GM10266 (cell line): ENCODE measurements at regions not wholly inside any gene's neighbourhood (a gene's known extent, or its start where the extent isn't known, plus 50 kb on each side); places are given as distances from the start of the nearest gene placed in this dataset.

ENCODE experiments used
- DNase-seq: peaks from one replicate; pipeline ENCODE4 v3.0.0; 2012; ENCODE audit errors: extremely low spot score
- CTCF ChIP-seq: IDR thresholded peaks from 2 replicates; pipeline ENCODE4 v1.5.1; 2012; ENCODE audit warnings: mild to moderate bottlenecking, low read depth; ENCODE audit not compliant: control insufficient read depth, insufficient read depth; ENCODE audit errors: missing control alignments

DNA sequence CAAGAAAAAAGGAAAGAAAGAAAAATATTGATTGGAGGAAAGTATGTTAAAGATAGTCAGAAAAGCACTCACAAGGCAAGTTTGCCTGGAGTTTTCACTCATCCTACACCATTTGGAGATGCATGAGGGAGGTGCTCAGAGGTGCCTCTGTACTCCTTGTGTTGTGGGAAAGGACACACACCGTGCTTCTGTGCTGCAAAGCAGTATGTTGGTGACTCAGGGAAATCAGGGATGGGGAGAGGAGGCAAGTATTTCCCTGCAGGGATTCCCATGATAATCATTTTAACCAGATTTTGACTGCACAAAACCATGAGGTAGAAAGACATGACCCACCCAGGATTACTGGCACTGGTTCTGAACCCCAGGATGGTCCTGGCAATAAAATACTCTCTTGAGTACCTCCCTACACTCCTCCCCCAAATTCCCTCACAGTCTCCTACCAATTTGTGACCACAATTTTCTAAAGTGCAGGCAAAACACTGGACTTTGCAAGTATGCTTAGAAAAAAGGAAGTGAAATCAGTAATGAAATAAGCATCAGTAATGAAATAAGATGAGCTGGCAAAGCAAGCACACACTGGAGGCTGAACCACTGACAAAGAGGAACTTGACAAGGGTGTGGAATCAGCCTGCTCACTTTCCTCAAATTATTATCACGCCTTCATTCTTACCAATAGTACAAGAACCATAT is 155.5 kb upstream of the ACVR2A start:
- no peak for TF ChIP-seq CTCF
- DNase-seq = peak; percentile 73

- no peak for TF ChIP-seq CTCF
- DNase-seq = no peak
Observed at GRCh38 chr2:147688242-147688641, 156.6 kb upstream of the ACVR2A start.

DNA sequence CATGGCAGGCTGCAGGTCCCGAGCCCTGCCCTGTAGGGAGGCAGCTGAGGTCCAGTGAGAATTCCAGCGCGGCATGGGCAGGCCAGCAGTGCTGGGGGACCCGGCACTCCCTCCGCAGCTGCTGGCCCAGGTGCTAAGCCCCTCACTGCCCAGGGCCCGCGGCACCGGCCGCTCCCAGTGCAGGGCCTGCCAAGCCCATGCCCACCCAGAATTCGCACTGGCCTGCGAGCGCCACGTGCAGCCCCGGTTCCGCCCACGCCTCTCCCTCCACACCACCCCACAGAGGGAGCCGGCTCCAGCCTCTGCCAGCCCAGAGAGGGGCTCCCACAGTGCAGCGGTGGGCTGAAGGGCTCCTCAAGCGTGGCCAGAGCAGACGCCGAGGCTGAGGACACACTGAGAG is 158.5 kb upstream of the ACVR2A start:
- no peak for DNase-seq
- no peak for TF ChIP-seq CTCF

GRCh38 chr2:147684903-147685302 is 159.9 kb upstream of the ACVR2A start:
- no peak for DNase-seq
- no peak for TF ChIP-seq CTCF

- TF ChIP-seq CTCF = no peak
- DNase-seq = no peak
Observed at GRCh38 chr2:147683380-147683779, 161.4 kb upstream of the ACVR2A start.

GRCh38 chr2:147681093-147681492 is 163.7 kb upstream of the ACVR2A start:
- no peak for DNase-seq
- TF ChIP-seq CTCF = no peak

DNA sequence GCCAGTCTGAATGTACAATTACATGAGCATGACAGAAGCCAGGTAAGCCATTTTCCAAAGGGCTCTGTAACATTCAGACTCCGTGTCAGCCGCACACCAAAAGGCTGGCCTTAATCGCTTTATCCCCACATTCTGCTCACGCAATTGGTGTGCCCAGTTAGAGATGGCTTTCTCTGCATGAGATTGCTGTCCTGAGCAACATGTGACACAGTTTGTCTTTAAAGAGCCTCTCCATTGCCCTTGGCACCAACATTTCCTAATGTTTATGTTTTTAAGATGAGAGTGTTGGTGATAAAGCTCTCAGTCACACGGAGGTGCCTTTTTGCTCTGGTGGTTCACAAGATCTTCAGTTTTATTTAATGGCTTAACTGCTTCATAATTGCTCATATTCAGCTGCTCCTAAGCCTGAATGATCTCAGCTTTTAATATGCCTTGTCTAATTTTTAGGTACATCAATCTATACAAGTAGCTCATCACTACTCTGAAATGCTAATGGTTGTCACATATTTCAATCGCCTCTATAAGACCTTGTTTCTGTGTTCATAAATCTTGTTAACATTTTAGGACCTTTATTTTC is 164.8 kb upstream of the ACVR2A start:
- no peak for TF ChIP-seq CTCF
- no peak for DNase-seq
